ENCODE measurements at regions not wholly inside any gene's neighbourhood (a gene's known extent, or its start where the extent isn't known, plus 50 kb on each side); places are given as distances from the start of the nearest gene placed in this dataset.

GRCh38 chr15:94547711-94548110, 316.4 kb downstream of the MCTP2 start:
- Histone ChIP-seq H3K27me3 (ENCODE audit: insufficient read depth, poor library complexity, severe bottlenecking) (no peaks in the 10 kb centered on the region), H3K27ac (ENCODE audit: poor library complexity, severe bottlenecking) (no peak overlapping the region), H3K36me3 (ENCODE audit: low read depth) (no peaks in the 10 kb centered on the region), H3K4me1 (ENCODE audit: insufficient read depth, poor library complexity, severe bottlenecking) (no peaks in the 10 kb centered on the region), H3K4me3 (ENCODE audit: severe bottlenecking) (no peak overlapping the region), H3K9me3 (ENCODE audit: severe bottlenecking) (no peaks in the 10 kb centered on the region)
- TF ChIP-seq CTCF (IDR thresholded peaks at IDR 0.05; ENCODE audit: poor library complexity, severe bottlenecking), result no peak
- ATAC-seq (ENCODE audit: low read depth), result no peak
- no peak for DNase-seq (ENCODE audit: low spot score)

DNA sequence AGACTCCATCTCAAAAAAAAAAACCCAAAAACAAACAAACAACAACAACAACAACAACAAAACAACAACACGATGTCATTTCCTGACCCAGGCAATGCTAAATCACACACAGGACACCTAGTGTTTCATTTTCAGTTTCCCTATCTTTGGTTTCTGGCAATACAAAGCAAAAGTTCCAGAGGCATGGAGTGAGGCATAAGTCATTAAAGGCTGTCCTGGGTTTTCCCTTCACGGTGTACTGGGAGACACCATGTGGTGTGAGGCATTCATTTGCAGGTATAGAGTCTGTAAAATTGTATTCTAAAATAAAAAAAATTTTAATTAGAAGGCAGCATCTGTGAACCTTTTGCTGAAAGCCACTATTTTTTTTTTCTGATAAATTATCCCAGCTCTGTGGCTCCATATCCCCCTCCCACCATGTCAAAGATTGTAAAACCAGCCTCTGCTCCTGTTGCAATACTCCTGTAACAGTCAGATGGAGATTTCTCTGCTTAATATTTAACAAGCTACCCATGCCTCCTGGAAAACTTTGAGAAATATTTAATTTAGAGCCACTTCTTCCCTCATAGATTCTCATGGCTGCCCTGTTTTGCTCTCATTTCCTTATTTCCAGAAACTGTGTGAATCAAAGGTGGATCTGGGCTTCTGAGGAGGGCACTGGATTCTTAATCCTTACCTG, 324.6 kb downstream of the MCTP2 start:
- Histone ChIP-seq H3K27me3 (ENCODE audit: insufficient read depth, poor library complexity, severe bottlenecking) (no peaks in the 10 kb centered on the region), H3K9me3 (ENCODE audit: severe bottlenecking) (no peaks in the 10 kb centered on the region), H3K36me3 (ENCODE audit: low read depth) (no peaks in the 10 kb centered on the region), H3K27ac (ENCODE audit: poor library complexity, severe bottlenecking) (no peak overlapping the region), H3K4me1 (ENCODE audit: insufficient read depth, poor library complexity, severe bottlenecking) (no peaks in the 10 kb centered on the region), H3K4me3 (ENCODE audit: severe bottlenecking) (no peak overlapping the region)
- DNase-seq (ENCODE audit: low spot score) (no peak), ATAC-seq (ENCODE audit: low read depth) (no peak)
- TF ChIP-seq CTCF (IDR thresholded peaks at IDR 0.05; ENCODE audit: poor library complexity, severe bottlenecking), result no peak

DNA sequence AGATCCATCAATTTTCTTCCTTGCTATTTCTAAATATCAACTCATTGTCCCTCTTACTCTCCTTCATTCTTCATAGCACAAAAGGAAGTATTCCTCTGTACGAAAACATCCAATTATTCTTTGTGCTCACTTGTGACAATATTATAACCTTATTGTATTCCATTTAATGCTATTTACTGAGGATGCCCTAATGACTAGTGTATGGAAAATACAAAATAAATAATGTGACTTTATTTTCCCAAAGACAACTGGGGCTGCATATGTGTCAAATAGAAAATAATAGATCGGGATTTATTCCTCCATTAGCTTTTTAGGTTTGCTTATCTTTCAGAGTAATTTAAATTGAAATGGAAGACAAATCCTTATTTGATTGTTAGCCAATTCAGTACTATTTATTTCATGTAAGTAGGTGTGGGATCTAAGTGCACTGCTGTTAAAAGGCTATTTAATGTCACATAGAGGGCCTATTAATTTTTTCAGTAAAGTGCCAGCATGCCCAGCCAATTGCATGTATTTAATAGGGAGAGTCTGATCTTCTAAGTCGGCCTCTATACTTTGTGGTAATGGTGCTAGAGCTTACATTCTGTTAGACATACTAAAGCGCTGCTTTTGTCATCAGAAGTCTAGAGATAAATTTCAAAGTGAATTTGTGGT, 329.8 kb downstream of the MCTP2 start:
- Histone ChIP-seq H3K4me3 (ENCODE audit: severe bottlenecking) (no peak overlapping the region), H3K27me3 (ENCODE audit: insufficient read depth, poor library complexity, severe bottlenecking) (no peaks in the 10 kb centered on the region), H3K27ac (ENCODE audit: poor library complexity, severe bottlenecking) (no peak overlapping the region), H3K36me3 (ENCODE audit: low read depth) (no peaks in the 10 kb centered on the region), H3K4me1 (ENCODE audit: insufficient read depth, poor library complexity, severe bottlenecking) (no peaks in the 10 kb centered on the region), H3K9me3 (ENCODE audit: severe bottlenecking) (no peaks in the 10 kb centered on the region)
- TF ChIP-seq CTCF (IDR thresholded peaks at IDR 0.05; ENCODE audit: poor library complexity, severe bottlenecking), result no peak
- DNase-seq (ENCODE audit: low spot score), result no peak
- ATAC-seq (ENCODE audit: low read depth), result no peak

DNA sequence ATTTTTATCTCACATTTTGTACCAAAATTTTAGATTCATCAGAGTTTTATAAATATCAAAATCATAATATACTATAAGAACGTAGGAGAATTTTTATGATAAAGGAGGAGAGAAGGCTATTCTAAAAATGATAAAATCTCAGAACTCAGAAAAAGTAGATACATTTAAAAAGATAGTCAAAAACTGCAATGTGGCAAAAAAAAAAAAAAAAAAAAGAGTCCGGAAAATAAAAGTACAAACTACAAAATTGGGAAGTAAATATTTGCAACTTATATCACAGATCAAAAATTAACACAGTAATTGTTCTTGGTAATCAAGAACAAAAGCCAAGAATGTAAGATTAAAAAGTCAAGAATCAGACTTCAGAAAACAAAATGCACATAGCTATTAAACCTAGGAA, 332.1 kb downstream of the MCTP2 start:
- no peak for ATAC-seq (ENCODE audit: low read depth)
- no peak for DNase-seq (ENCODE audit: low spot score)
- TF ChIP-seq CTCF (IDR thresholded peaks at IDR 0.05; ENCODE audit: poor library complexity, severe bottlenecking), result no peak
- H3K4me1 ChIP-seq (ENCODE audit: insufficient read depth, poor library complexity, severe bottlenecking), result no peaks in the 10 kb centered on the region
- no peaks in the 10 kb centered on the region for H3K36me3 ChIP-seq (ENCODE audit: low read depth)
- no peaks in the 10 kb centered on the region for H3K9me3 ChIP-seq (ENCODE audit: severe bottlenecking)
- no peak overlapping the region for H3K4me3 ChIP-seq (ENCODE audit: severe bottlenecking)
- no peaks in the 10 kb centered on the region for H3K27me3 ChIP-seq (ENCODE audit: insufficient read depth, poor library complexity, severe bottlenecking)
- no peak overlapping the region for H3K27ac ChIP-seq (ENCODE audit: poor library complexity, severe bottlenecking)
